Loucy (cell line): ENCODE measurements at regions not wholly inside any gene's neighbourhood (a gene's known extent, or its start where the extent isn't known, plus 50 kb on each side); places are given as distances from the start of the nearest gene placed in this dataset.

Source experiments
- H2AFZ ChIP-seq: fragments of 200-600 bp; sonication (generic); 2 replicates; pipeline ENCODE4 v1.6.0; 2016; ENCODE audit warnings: antibody characterized with exemption, mild to moderate bottlenecking, low read length, moderate library complexity
- H3F3A ChIP-seq: fragments of 200-600 bp; 2 replicates; pipeline ENCODE4 v1.6.0; 2016; ENCODE audit warnings: antibody characterized with exemption, low read depth, mild to moderate bottlenecking
- H3K27me3 ChIP-seq: fragments of 200-600 bp; sonication (generic); 2 replicates; pipeline ENCODE4 v1.6.1; 2014; ENCODE audit warnings: low read length, mild to moderate bottlenecking; ENCODE audit not compliant: insufficient read depth, poor library complexity, severe bottlenecking
- H3K36me3 ChIP-seq: fragments of 200-600 bp; sonication (generic); 2 replicates; pipeline ENCODE4 v1.6.1; 2016; ENCODE audit warnings: low read length; ENCODE audit not compliant: insufficient read depth
- H3K4me1 ChIP-seq: fragments of 200-600 bp; sonication (generic); 2 replicates; pipeline ENCODE4 v1.5.1; 2014; ENCODE audit warnings: low read length, mild to moderate bottlenecking; ENCODE audit not compliant: insufficient read depth, poor library complexity, severe bottlenecking
- H3K4me2 ChIP-seq: fragments of 200-600 bp; sonication (generic); 2 replicates; pipeline ENCODE4 v1.6.0; 2014; ENCODE audit warnings: antibody characterized with exemption, low read length, low read depth, mild to moderate bottlenecking; ENCODE audit not compliant: poor library complexity, severe bottlenecking
- H3K4me3 ChIP-seq: fragments of 200-600 bp; sonication (generic); 2 replicates; pipeline ENCODE4 v1.5.1; 2014; ENCODE audit warnings: low read length, mild to moderate bottlenecking, mixed read lengths; ENCODE audit not compliant: poor library complexity, severe bottlenecking
- H3K79me2 ChIP-seq: fragments of 200-600 bp; sonication (generic); 2 replicates; pipeline ENCODE4 v1.6.1; 2014; ENCODE audit warnings: low read length; ENCODE audit not compliant: insufficient read depth
- H3K9ac ChIP-seq: fragments of 200-600 bp; sonication (generic); 2 replicates; pipeline ENCODE4 v1.6.0; 2014; ENCODE audit warnings: mild to moderate bottlenecking, low read depth, low read length, moderate library complexity; ENCODE audit not compliant: poor library complexity, severe bottlenecking
- H3K9me2 ChIP-seq: fragments of 200-600 bp; sonication (generic); replicated peaks from 2 replicates; pipeline ENCODE4 v1.6.1; 2016; ENCODE audit warnings: low read depth, low read length, mixed read lengths
- H3K9me3 ChIP-seq: fragments of 200-600 bp; sonication (generic); 2 replicates; pipeline ENCODE4 v1.6.1; 2014; ENCODE audit warnings: mild to moderate bottlenecking, antibody characterized with exemption, low read length, low read depth; ENCODE audit not compliant: insufficient read depth
- H4K20me1 ChIP-seq: fragments of 200-600 bp; sonication (generic); 2 replicates; pipeline ENCODE4 v1.6.0; 2014; ENCODE audit warnings: antibody characterized with exemption, low read length, mild to moderate bottlenecking; ENCODE audit not compliant: insufficient read depth, poor library complexity, severe bottlenecking
- EZH2phosphoT487 ChIP-seq: fragments of 200-600 bp; IDR thresholded peaks from 2 replicates; pipeline ENCODE4 v1.6.1; 2018; ENCODE audit warnings: antibody characterized with exemption, mild to moderate bottlenecking, moderate library complexity, borderline replicate concordance
- TF ChIP-seq, protein P1 (sequence below): fragments of 200-600 bp; sonication (generic); conservative IDR thresholded peaks from 2 replicates; pipeline ENCODE4 v1.5.1; 2014; ENCODE audit warnings: mild to moderate bottlenecking, antibody characterized with exemption, low read length

DNA sequence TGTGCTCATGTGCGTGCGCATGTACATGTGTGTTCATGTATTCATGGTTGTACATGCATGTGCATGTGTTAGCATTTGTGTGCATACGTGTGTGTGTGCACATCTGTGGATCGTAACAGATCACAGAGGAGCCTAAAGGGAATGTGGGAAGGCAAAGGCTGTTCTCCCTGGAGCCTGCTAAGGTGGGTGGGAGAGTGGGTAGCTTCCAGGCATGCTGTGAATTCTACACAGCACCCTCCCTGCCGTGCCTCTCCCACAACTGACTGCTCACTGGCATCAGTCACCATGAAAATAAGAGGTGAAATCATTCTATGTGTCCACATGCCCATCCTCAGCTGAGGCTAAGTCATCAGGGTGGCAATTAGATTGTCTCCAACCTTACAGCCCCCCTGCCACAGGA is 600.9 kb downstream of the MID1IP1 start:
- no peaks in the 10 kb centered on the region for H3K9me2 ChIP-seq
- no peak overlapping the region for H3K4me3 ChIP-seq
- no peaks in the 10 kb centered on the region for H4K20me1 ChIP-seq
- H3F3A ChIP-seq: no peaks in the 10 kb centered on the region
- H3K79me2 ChIP-seq: no peaks in the 10 kb centered on the region
- no peak overlapping the region for H3K9ac ChIP-seq
- no peaks in the 10 kb centered on the region for H3K9me3 ChIP-seq
- no peak overlapping the region for H3K4me2 ChIP-seq
- no peak for TF ChIP-seq EZH2phosphoT487
- TF ChIP-seq, protein P1, sequence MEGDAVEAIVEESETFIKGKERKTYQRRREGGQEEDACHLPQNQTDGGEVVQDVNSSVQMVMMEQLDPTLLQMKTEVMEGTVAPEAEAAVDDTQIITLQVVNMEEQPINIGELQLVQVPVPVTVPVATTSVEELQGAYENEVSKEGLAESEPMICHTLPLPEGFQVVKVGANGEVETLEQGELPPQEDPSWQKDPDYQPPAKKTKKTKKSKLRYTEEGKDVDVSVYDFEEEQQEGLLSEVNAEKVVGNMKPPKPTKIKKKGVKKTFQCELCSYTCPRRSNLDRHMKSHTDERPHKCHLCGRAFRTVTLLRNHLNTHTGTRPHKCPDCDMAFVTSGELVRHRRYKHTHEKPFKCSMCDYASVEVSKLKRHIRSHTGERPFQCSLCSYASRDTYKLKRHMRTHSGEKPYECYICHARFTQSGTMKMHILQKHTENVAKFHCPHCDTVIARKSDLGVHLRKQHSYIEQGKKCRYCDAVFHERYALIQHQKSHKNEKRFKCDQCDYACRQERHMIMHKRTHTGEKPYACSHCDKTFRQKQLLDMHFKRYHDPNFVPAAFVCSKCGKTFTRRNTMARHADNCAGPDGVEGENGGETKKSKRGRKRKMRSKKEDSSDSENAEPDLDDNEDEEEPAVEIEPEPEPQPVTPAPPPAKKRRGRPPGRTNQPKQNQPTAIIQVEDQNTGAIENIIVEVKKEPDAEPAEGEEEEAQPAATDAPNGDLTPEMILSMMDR: no peak
- H3K36me3 ChIP-seq: no peaks in the 10 kb centered on the region
- no peaks in the 10 kb centered on the region for H3K27me3 ChIP-seq
- no peak overlapping the region for H2AFZ ChIP-seq
- no peaks in the 10 kb centered on the region for H3K4me1 ChIP-seq

DNA sequence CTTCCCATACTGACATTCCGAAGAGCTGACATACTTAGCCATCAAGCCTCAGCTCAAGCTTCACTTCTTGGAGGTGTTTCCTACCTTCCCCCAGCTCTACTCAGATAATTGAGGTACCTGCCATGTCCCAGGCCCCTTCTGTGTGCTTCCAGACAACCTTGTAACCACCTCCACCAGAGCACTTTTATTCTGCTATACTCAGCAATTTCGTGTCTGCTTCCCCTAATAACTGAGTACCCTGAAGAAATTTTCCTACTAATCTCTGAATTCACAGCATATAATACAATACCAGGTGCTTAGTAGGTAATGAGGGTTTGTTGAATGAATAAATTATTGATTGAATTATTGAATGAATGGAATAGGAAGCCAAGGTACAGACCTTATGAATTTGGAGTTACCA is 605.5 kb downstream of the MID1IP1 start:
- Histone ChIP-seq H3K4me3 (no peak overlapping the region), H2AFZ (no peak overlapping the region), H3K27me3 (no peaks in the 10 kb centered on the region), H4K20me1 (no peaks in the 10 kb centered on the region), H3K4me2 (no peak overlapping the region), H3F3A (no peaks in the 10 kb centered on the region), H3K36me3 (no peaks in the 10 kb centered on the region), H3K9me3 (no peaks in the 10 kb centered on the region), H3K9ac (no peak overlapping the region), H3K9me2 (no peaks in the 10 kb centered on the region), H3K4me1 (no peaks in the 10 kb centered on the region), H3K79me2 (no peaks in the 10 kb centered on the region)
- TF ChIP-seq, protein P1: no peak
- TF ChIP-seq EZH2phosphoT487: no peak

DNA sequence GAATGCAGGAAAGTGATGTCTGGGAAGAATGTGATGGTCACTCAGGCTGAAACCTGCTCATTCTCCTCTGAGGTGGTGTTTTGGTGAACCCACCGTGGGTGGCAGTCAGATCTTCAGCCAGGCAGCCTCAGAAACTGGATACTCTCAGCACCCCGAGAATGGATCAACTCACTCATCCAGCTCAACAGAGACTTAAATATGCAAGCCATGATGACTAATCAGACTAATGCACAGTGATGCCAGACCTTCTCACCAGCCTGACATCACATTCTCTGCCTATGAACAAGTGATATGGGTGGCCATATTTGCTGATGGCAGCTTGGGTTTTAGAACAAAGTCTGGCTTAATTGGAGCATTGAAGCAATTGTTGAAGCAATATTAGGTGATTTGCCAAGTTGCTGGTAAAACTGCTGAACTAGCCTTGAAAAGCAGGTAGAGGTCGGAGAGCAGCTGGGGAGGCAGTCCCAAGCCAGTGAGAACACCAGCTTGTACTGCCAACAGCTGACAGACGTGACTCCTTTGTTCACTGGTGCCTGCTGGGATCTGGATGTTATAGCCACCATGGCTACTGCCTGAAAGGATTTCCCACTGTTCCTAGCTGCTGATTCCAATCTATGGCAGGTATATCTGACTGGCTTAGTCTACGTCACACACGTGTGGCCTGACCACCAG is 608.1 kb downstream of the MID1IP1 start:
- Histone ChIP-seq H3K4me1 (no peaks in the 10 kb centered on the region), H3K9me2 (no peaks in the 10 kb centered on the region), H3K4me2 (no peak overlapping the region), H3K36me3 (no peaks in the 10 kb centered on the region), H3K9me3 (no peaks in the 10 kb centered on the region), H3K9ac (no peak overlapping the region), H3K4me3 (no peak overlapping the region), H3K27me3 (no peaks in the 10 kb centered on the region), H3F3A (no peaks in the 10 kb centered on the region), H3K79me2 (no peaks in the 10 kb centered on the region), H2AFZ (no peak overlapping the region), H4K20me1 (no peaks in the 10 kb centered on the region)
- TF ChIP-seq, protein P1: no peak
- TF ChIP-seq EZH2phosphoT487: no peak
